Left ventricle myocardium inferior (tissue), 1 donor: ENCODE measurements at regions not wholly inside any gene's neighbourhood (a gene's known extent, or its start where the extent isn't known, plus 50 kb on each side); places are given as distances from the start of the nearest gene placed in this dataset.

Experiments
- DNase-seq: peaks from one replicate; pipeline ENCODE4 v3.0.0-alpha.2; 2020
- H3K27ac ChIP-seq: fragments of 200-600 bp; replicated peaks from 2 replicates; pipeline ENCODE4 v1.8.0; 2021
- H3K27me3 ChIP-seq: fragments of 200-600 bp; 2 replicates; pipeline ENCODE4 v1.8.0; 2021; ENCODE audit warnings: low read depth
- H3K36me3 ChIP-seq: fragments of 200-600 bp; 2 replicates; pipeline ENCODE4 v1.8.0; 2021
- H3K4me1 ChIP-seq: fragments of 200-600 bp; 2 replicates; pipeline ENCODE4 v1.8.0; 2021
- H3K4me3 ChIP-seq: fragments of 200-600 bp; 2 replicates; pipeline ENCODE4 v1.8.0; 2021; ENCODE audit warnings: mild to moderate bottlenecking, moderate library complexity
- H3K9me3 ChIP-seq: fragments of 200-600 bp; replicated peaks from 2 replicates; pipeline ENCODE4 v1.8.0; 2021
- intact Hi-C: fragments of 100-400 bp; cut with micrococcal nuclease; formaldehyde crosslinking; loops from one replicate; pipeline ENCODE4 v1.11.0; 2022
- TF ChIP-seq, protein P1 (sequence below): fragments of 200-600 bp; IDR thresholded peaks from 2 replicates; pipeline ENCODE4 v1.8.0; 2021; ENCODE audit warnings: antibody characterized with exemption, mild to moderate bottlenecking, borderline replicate concordance
- donor health status: DM: no; HTN: yes; CAD: no; lungs with severe emphysema.

DNA sequence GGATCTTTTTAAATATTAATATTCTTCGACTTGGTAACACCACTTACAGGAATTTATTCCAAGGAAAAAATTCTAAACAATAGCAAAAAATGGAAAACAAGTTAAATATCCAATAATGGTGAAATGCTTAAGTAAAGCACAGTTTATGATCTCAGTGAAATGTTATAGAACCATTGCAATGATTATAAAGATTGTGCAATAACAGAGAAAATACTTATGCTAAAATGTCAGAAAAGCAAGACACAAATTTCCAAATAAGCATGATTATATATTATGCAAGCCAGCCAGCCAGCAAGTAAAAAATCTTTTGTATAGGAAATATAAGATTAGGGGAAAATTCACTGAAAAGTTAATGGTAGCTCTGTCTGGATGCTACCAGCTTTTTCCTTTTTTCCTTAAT is 102.7 kb upstream of the EFNA5 start:
- Histone ChIP-seq H3K4me1 (peaks cover 3% of the 10 kb centered on the region), H3K9me3 (no peaks in the 10 kb centered on the region), H3K36me3 (no peaks in the 10 kb centered on the region), H3K27ac (no peak overlapping the region), H3K4me3 (no peak overlapping the region), H3K27me3 (no peaks in the 10 kb centered on the region)
- TF ChIP-seq, protein P1, sequence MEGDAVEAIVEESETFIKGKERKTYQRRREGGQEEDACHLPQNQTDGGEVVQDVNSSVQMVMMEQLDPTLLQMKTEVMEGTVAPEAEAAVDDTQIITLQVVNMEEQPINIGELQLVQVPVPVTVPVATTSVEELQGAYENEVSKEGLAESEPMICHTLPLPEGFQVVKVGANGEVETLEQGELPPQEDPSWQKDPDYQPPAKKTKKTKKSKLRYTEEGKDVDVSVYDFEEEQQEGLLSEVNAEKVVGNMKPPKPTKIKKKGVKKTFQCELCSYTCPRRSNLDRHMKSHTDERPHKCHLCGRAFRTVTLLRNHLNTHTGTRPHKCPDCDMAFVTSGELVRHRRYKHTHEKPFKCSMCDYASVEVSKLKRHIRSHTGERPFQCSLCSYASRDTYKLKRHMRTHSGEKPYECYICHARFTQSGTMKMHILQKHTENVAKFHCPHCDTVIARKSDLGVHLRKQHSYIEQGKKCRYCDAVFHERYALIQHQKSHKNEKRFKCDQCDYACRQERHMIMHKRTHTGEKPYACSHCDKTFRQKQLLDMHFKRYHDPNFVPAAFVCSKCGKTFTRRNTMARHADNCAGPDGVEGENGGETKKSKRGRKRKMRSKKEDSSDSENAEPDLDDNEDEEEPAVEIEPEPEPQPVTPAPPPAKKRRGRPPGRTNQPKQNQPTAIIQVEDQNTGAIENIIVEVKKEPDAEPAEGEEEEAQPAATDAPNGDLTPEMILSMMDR, result no peak
- intact Hi-C loops, result no loop called here
- no peak for DNase-seq

- intact Hi-C loops, result no loop called here
- Histone ChIP-seq H3K4me3 (no peak overlapping the region), H3K27ac (no peak overlapping the region), H3K4me1 (peaks cover 3% of the 10 kb centered on the region), H3K9me3 (no peaks in the 10 kb centered on the region), H3K27me3 (no peaks in the 10 kb centered on the region), H3K36me3 (no peaks in the 10 kb centered on the region)
- TF ChIP-seq, protein P1, result no peak
- peak; percentile 18 for DNase-seq
Observed at GRCh38 chr5:107772418-107773310, 101.9 kb upstream of the EFNA5 start.

GRCh38 chr5:107771926-107772325 is 101.2 kb upstream of the EFNA5 start:
- no peaks in the 10 kb centered on the region for H3K36me3 ChIP-seq
- H3K4me3 ChIP-seq, result no peak overlapping the region
- H3K27ac ChIP-seq, result no peak overlapping the region
- TF ChIP-seq, protein P1, result no peak
- H3K9me3 ChIP-seq, result no peaks in the 10 kb centered on the region
- no peaks in the 10 kb centered on the region for H3K27me3 ChIP-seq
- no peak for DNase-seq
- H3K4me1 ChIP-seq, result peaks cover 3% of the 10 kb centered on the region
- intact Hi-C loops, result no loop called here

GRCh38 chr5:107770051-107770450 is 99.3 kb upstream of the EFNA5 start:
- H3K27ac ChIP-seq, result no peak overlapping the region
- H3K36me3 ChIP-seq, result no peaks in the 10 kb centered on the region
- no peak overlapping the region for H3K4me3 ChIP-seq
- intact Hi-C loops, result no loop called here
- H3K9me3 ChIP-seq, result no peaks in the 10 kb centered on the region
- TF ChIP-seq, protein P1, result no peak
- H3K27me3 ChIP-seq, result no peaks in the 10 kb centered on the region
- peaks cover 3% of the 10 kb centered on the region for H3K4me1 ChIP-seq
- no peak for DNase-seq

- intact Hi-C loops, result no loop called here
- no peaks in the 10 kb centered on the region for H3K27me3 ChIP-seq
- H3K4me1 ChIP-seq, result peaks cover 3% of the 10 kb centered on the region
- H3K27ac ChIP-seq, result no peak overlapping the region
- H3K9me3 ChIP-seq, result no peaks in the 10 kb centered on the region
- no peaks in the 10 kb centered on the region for H3K36me3 ChIP-seq
- no peak for DNase-seq
- no peak overlapping the region for H3K4me3 ChIP-seq
- TF ChIP-seq, protein P1, result no peak
Observed at GRCh38 chr5:107769519-107769918, 98.8 kb upstream of the EFNA5 start.
